LNCaP clone FGC (cell line): ENCODE measurements at regions not wholly inside any gene's neighbourhood (a gene's known extent, or its start where the extent isn't known, plus 50 kb on each side); places are given as distances from the start of the nearest gene placed in this dataset.
A peak's percentile ranks its signal among the peaks of the same experiment; 100 is the strongest.

Source experiments
- DNase-seq: peaks from one replicate; pipeline ENCODE4 v3.0.0-alpha.2; 2011; ENCODE audit warnings: low read depth
- H3K4me3 ChIP-seq: 2 replicates; pipeline ENCODE4 v1.5.1; 2011; ENCODE audit warnings: mild to moderate bottlenecking, low read depth, low read length, control low read depth
- TF ChIP-seq, protein P1 (sequence below): IDR thresholded peaks from 2 replicates; pipeline ENCODE4 v1.5.1; 2012; ENCODE audit warnings: mild to moderate bottlenecking; ENCODE audit not compliant: control insufficient read depth, insufficient read depth; ENCODE audit errors: extremely low read depth

DNA sequence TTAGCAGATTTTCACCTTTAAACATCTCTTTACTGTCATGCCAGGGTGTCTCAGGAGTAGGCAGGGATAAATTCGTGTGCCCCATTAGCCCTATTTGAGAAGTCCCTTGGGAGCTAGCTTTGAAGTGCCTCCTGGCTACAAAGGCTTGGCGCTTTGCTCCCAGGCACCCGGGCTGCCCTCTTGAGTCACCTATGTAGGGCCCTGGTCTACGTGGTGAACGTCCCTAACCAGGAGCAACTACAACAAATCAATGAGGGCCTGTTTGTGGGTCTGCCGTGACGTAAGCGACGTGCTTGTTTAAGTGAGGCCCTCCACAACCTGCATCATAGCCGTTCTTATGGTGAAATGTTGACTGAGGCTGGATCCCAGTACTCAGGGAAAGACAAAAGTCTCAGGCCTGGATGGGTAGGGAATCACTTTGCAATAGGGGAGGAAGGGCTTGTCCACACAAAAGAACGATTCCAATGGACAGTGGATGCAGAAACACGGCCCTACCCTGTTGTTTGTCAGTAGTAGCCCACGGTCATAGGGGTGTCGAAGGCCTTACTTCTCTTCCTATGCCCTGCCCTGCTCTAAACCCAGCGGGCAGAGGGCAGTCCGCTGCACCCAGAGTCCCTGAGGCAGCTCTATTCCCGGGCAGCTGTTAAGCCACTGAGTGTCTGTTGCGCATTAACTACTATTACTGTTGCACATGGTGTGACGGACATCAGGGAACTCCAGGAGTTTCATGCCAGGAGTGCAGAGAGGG, 93.9 kb downstream of the INHBB start:
- TF ChIP-seq, protein P1, sequence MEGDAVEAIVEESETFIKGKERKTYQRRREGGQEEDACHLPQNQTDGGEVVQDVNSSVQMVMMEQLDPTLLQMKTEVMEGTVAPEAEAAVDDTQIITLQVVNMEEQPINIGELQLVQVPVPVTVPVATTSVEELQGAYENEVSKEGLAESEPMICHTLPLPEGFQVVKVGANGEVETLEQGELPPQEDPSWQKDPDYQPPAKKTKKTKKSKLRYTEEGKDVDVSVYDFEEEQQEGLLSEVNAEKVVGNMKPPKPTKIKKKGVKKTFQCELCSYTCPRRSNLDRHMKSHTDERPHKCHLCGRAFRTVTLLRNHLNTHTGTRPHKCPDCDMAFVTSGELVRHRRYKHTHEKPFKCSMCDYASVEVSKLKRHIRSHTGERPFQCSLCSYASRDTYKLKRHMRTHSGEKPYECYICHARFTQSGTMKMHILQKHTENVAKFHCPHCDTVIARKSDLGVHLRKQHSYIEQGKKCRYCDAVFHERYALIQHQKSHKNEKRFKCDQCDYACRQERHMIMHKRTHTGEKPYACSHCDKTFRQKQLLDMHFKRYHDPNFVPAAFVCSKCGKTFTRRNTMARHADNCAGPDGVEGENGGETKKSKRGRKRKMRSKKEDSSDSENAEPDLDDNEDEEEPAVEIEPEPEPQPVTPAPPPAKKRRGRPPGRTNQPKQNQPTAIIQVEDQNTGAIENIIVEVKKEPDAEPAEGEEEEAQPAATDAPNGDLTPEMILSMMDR: no peak
- no peak for DNase-seq
- no peak overlapping the region for H3K4me3 ChIP-seq

DNA sequence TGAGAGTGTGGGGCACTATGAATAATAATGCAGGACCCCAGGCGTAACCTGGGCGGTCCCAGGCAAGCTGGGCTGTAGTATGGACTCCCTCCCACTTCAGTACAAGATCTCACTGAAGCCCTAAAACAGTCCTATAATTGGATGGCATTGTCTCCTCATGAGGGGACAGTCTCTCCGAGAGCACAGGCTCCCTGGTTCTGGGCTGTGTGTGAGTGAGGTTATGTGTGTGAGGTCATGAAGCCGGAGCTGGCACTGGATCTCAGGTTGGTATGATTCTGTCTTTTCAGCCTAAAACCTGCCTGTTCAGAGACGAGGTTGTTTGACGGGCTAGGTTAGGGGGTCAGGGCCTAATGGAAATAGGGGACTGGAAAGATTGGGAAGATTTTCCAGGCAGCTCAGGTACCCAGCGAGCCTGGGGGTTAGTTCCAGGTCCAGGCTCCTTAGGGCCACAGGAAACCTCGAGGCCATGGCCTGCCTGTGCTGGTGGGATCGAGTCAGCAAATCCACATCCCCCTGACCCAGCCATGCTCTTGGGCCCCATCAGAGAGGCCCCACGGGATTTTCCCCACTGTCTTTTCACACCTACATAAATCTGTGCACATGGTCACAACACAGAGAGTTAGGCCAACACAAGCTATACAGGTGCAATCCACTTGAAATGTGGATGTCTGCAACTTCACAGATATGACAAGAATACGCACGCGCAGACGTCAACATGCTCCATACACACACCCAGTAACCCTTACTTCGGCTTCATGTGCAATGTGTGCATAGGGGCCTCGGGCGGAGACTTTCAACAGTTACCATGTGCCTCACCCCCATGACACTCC, 94.8 kb downstream of the INHBB start:
- no peak for DNase-seq
- no peak overlapping the region for H3K4me3 ChIP-seq
- TF ChIP-seq, protein P1: no peak

DNA sequence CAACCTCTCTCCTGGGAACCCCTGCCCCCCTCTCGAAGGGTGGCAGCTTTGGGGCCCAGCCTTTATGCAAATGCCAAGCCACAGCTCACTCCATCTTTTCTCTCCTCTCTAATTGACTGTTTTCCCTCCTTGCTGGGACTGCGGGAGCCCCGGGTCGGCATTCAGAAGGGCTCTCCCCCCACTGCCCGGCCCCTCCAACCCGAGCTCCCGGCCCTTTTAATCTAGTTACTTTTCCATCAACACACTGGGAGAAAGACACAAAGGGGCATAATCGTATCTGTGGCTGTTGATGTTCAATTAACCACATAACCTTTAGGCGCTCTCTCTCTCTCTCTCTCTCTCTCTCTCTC, 95.4 kb downstream of the INHBB start:
- no peak for DNase-seq
- no peak overlapping the region for H3K4me3 ChIP-seq
- TF ChIP-seq, protein P1: no peak

DNA sequence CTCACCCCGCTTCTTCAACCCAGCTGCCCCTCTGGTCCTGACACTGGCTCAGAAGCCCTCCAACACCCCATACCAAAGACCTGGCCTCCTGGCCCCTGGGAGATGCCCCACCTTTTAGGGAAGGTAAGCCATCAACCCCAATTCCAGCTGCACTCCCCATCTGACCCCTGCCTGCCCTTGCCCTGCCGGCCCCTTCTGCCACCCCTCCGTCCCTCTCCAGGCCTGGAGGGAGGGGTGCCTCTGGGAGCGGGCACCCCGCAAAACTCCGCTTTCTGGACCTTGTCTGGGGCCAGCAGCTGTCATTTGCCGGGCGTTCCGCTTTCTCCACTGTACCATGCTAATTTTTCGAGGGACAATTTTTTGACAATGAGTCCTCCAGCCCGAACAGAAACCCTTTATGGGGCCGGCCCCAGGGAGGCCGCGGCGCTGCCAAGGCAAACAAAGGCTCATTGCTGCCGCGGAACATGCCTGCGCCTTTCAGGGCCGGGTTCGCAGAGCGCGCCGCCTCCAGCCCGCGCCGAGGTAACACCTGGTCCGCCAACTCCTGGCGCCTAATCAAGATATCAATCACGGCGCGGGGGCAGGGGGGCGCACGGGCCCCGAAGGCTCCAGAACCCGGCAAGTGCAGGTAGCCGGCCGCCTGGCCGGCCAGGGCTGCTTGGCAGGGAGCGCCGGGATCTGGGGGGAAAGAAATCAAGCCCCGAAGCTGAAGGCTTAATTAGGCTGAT, 96.0 kb downstream of the INHBB start:
- TF ChIP-seq, protein P1: peak; percentile 34; the same call in 1 of the 2 replicates
- peak overlapping the region; percentile 38 for H3K4me3 ChIP-seq
- DNase-seq: no peak

DNA sequence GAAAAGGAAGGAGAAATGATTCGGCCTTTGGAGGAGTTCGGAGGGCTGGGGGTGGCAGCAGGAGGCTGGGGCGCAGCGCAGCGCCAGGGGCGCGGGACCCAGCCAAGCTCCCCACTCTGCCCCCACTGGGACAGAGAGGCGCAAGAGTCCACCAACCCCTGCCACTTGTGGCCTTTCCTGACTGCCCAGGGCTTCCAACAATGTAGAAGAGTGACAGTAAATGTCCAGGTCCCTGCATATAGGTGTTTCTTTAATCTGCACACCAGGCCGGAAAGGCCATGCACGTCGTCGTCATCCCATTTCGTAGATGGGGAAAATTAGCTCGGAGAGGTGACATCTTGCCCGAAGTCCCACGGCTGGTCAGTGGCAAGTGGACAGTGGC, 96.6 kb downstream of the INHBB start:
- TF ChIP-seq, protein P1: no peak
- DNase-seq: no peak
- peak overlapping the region; percentile 38; the same call in 1 of the 2 replicates for H3K4me3 ChIP-seq

DNA sequence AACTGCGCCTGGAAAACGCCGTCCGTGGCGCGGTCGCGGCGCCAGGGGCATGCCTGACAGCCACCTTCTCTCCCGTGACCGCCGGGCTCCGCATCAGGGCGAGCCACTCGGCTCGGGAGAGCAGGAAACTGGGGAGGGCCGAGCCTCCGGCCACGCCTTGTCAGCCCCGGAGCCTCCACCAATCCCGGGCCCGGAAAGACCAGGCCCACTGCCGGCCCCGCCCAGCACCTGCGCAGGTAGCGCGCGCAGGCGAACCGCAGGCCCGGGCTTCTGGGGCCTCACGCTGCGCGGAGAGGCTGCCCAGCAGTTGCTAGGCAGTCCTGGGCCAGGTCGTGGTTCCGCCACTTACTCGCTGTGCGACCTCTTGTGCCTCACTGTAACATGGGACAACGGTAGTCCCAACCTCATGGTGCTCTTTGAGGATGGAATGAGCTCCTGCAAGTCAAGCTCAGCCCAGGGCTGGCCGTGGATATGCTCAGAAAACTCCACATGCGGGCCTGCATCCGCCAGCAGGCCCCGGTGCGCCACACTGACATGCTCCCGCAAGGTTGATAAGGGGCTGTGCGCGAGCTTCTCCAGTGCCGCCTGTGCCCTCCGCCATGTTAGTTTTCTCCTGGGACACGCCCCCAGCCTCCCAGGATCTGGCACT, 97.1 kb downstream of the INHBB start:
- TF ChIP-seq, protein P1: no peak
- DNase-seq: no peak
- H3K4me3 ChIP-seq: no peak overlapping the region
